GM23338 (cell line): ENCODE measurements at regions not wholly inside any gene's neighbourhood (a gene's known extent, or its start where the extent isn't known, plus 50 kb on each side); places are given as distances from the start of the nearest gene placed in this dataset.

Experiments used
- CREB1 ChIP-seq: fragments of 250-450 bp; sonication (Bioruptor Pico); IDR thresholded peaks from 2 replicates; pipeline ENCODE4 v1.5.0; 2020; ENCODE audit warnings: low read depth, mild to moderate bottlenecking, moderate library complexity
- CTCF ChIP-seq, 2 experiments: fragments of 200-600 bp in 1 of 2; sonication (generic) in 1 of 2; conservative IDR thresholded peaks; 2 replicates each; pipeline versions ENCODE4 v1.5.1 to v1.6.1; 2016 to 2017; ENCODE audit warnings: antibody characterized with exemption in 2 of 2, low read depth in 2 of 2, mild to moderate bottlenecking in 2 of 2, moderate library complexity in 1 of 2
- EZH2 ChIP-seq: fragments of 200-600 bp; sonication (generic); IDR thresholded peaks from one replicate; pipeline ENCODE4 v1.8.0; 2017; ENCODE audit warnings: antibody characterized with exemption, mild to moderate bottlenecking, low read depth; ENCODE audit not compliant: unreplicated experiment
- EZH2phosphoT487 ChIP-seq: fragments of 200-600 bp; sonication (generic); IDR thresholded peaks from one replicate; pipeline ENCODE4 v1.8.1; 2018; ENCODE audit warnings: antibody characterized with exemption; ENCODE audit not compliant: unreplicated experiment
- JUNB ChIP-seq: IDR thresholded peaks from one replicate; pipeline ENCODE4 v1.6.1; 2016; ENCODE audit warnings: antibody characterized with exemption; ENCODE audit not compliant: unreplicated experiment
- POLR2AphosphoS5 ChIP-seq: IDR thresholded peaks from 2 replicates; pipeline ENCODE4 v1.6.1; 2016; ENCODE audit warnings: antibody characterized with exemption, low read depth
- REST ChIP-seq: IDR thresholded peaks from one replicate; pipeline ENCODE4 v1.6.1; 2018; ENCODE audit warnings: antibody characterized with exemption; ENCODE audit not compliant: unreplicated experiment
- STAT1 ChIP-seq: IDR thresholded peaks from one replicate; pipeline ENCODE4 v1.6.1; 2016; ENCODE audit warnings: antibody characterized with exemption; ENCODE audit not compliant: unreplicated experiment
- ZNF114 ChIP-seq: fragments of 250-450 bp; sonication (Bioruptor Pico); IDR thresholded peaks from 2 replicates; pipeline ENCODE4 v1.5.0; 2020; ENCODE audit warnings: mild to moderate bottlenecking, moderate library complexity

- TF ChIP-seq CTCF (conservative IDR thresholded peaks at IDR 0.05; ENCODE audit: low read depth in 2 of 2) (no peak), ZNF114 (CRISPR knock-in tag) (no peak), JUNB (no peak), POLR2AphosphoS5 (no peak), CREB1 (no peak), EZH2 (no peak), EZH2phosphoT487 (no peak), STAT1 (no peak), REST (no peak)
Measured at GRCh38 chr13:99756281-99756680, 215.3 kb downstream of the ZIC5 start.
